ENCODE measurements at regions not wholly inside any gene's neighbourhood (a gene's known extent, or its start where the extent isn't known, plus 50 kb on each side); places are given as distances from the start of the nearest gene placed in this dataset.

- TF ChIP-seq FOXP2 (optimal IDR thresholded peaks at IDR 0.05; ENCODE audit: borderline replicate concordance, extremely low read depth, extremely low read length, insufficient read depth) = no peak
- no peak for TF ChIP-seq SIN3A (IDR thresholded peaks at IDR 0.05; ENCODE audit: borderline replicate concordance, insufficient read depth, low read length)
- no peak for TF ChIP-seq TAF1 (IDR thresholded peaks at IDR 0.05; ENCODE audit: borderline replicate concordance, insufficient read depth, low read length)
- TF ChIP-seq, protein P1, sequence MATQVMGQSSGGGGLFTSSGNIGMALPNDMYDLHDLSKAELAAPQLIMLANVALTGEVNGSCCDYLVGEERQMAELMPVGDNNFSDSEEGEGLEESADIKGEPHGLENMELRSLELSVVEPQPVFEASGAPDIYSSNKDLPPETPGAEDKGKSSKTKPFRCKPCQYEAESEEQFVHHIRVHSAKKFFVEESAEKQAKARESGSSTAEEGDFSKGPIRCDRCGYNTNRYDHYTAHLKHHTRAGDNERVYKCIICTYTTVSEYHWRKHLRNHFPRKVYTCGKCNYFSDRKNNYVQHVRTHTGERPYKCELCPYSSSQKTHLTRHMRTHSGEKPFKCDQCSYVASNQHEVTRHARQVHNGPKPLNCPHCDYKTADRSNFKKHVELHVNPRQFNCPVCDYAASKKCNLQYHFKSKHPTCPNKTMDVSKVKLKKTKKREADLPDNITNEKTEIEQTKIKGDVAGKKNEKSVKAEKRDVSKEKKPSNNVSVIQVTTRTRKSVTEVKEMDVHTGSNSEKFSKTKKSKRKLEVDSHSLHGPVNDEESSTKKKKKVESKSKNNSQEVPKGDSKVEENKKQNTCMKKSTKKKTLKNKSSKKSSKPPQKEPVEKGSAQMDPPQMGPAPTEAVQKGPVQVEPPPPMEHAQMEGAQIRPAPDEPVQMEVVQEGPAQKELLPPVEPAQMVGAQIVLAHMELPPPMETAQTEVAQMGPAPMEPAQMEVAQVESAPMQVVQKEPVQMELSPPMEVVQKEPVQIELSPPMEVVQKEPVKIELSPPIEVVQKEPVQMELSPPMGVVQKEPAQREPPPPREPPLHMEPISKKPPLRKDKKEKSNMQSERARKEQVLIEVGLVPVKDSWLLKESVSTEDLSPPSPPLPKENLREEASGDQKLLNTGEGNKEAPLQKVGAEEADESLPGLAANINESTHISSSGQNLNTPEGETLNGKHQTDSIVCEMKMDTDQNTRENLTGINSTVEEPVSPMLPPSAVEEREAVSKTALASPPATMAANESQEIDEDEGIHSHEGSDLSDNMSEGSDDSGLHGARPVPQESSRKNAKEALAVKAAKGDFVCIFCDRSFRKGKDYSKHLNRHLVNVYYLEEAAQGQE (IDR thresholded peaks at IDR 0.05; ENCODE audit: insufficient read depth in 1 of 2, low read depth in 2 of 2, low read length in 2 of 2) = no peak
- TF ChIP-seq POLR2AphosphoS5 (IDR thresholded peaks at IDR 0.05; ENCODE audit: low read depth, low read length) = no peak
Measured at GRCh38 chr6:15001326-15001910, 244.5 kb upstream of the JARID2 start.

- no peak for TF ChIP-seq POLR2AphosphoS5 (IDR thresholded peaks at IDR 0.05; ENCODE audit: low read depth, low read length)
- TF ChIP-seq, protein P1 (IDR thresholded peaks at IDR 0.05; ENCODE audit: insufficient read depth in 1 of 2, low read depth in 2 of 2, low read length in 2 of 2) = no peak
- TF ChIP-seq SIN3A (IDR thresholded peaks at IDR 0.05; ENCODE audit: borderline replicate concordance, insufficient read depth, low read length) = no peak
- TF ChIP-seq FOXP2 (optimal IDR thresholded peaks at IDR 0.05; ENCODE audit: borderline replicate concordance, extremely low read depth, extremely low read length, insufficient read depth) = no peak
- TF ChIP-seq TAF1 (IDR thresholded peaks at IDR 0.05; ENCODE audit: borderline replicate concordance, insufficient read depth, low read length) = no peak
Measured at GRCh38 chr6:15008269-15008668, 237.6 kb upstream of the JARID2 start.

GRCh38 chr6:15014958-15015357, 230.9 kb upstream of the JARID2 start:
- TF ChIP-seq TAF1 (IDR thresholded peaks at IDR 0.05; ENCODE audit: borderline replicate concordance, insufficient read depth, low read length) = no peak
- no peak for TF ChIP-seq FOXP2 (optimal IDR thresholded peaks at IDR 0.05; ENCODE audit: borderline replicate concordance, extremely low read depth, extremely low read length, insufficient read depth)
- TF ChIP-seq POLR2AphosphoS5 (IDR thresholded peaks at IDR 0.05; ENCODE audit: low read depth, low read length) = no peak
- TF ChIP-seq, protein P1 (IDR thresholded peaks at IDR 0.05; ENCODE audit: insufficient read depth in 1 of 2, low read depth in 2 of 2, low read length in 2 of 2) = no peak
- TF ChIP-seq SIN3A (IDR thresholded peaks at IDR 0.05; ENCODE audit: borderline replicate concordance, insufficient read depth, low read length) = no peak

GRCh38 chr6:15016813-15017212, 229.1 kb upstream of the JARID2 start:
- TF ChIP-seq, protein P1 (IDR thresholded peaks at IDR 0.05; ENCODE audit: insufficient read depth in 1 of 2, low read depth in 2 of 2, low read length in 2 of 2) = no peak
- no peak for TF ChIP-seq TAF1 (IDR thresholded peaks at IDR 0.05; ENCODE audit: borderline replicate concordance, insufficient read depth, low read length)
- TF ChIP-seq SIN3A (IDR thresholded peaks at IDR 0.05; ENCODE audit: borderline replicate concordance, insufficient read depth, low read length) = no peak
- TF ChIP-seq POLR2AphosphoS5 (IDR thresholded peaks at IDR 0.05; ENCODE audit: low read depth, low read length) = no peak
- TF ChIP-seq FOXP2 (optimal IDR thresholded peaks at IDR 0.05; ENCODE audit: borderline replicate concordance, extremely low read depth, extremely low read length, insufficient read depth) = no peak
